Right cardiac atrium (tissue), 5 donors: ENCODE measurements at regions not wholly inside any gene's neighbourhood (a gene's known extent, or its start where the extent isn't known, plus 50 kb on each side); places are given as distances from the start of the nearest gene placed in this dataset.

Experiments used
- ATAC-seq, 2 donors: fragments of 200-7000 bp; cut with Tn5 transposase; one replicate each; pipeline versions ENCODE4 v1.8.0 to v1.9.1; 2020; ENCODE audit warnings: moderate library complexity in 2 of 2, mild to moderate bottlenecking in 1 of 2
- DNase-seq, 3 donors: peaks; one replicate each; pipeline ENCODE4 v3.0.0-alpha.2; 2020
- H3K27ac ChIP-seq: one replicate; pipeline ENCODE4 v1.5.1; 2013; ENCODE audit warnings: mild to moderate bottlenecking, low read length, control low read depth, moderate library complexity
- H3K27me3 ChIP-seq: one replicate; pipeline ENCODE4 v1.6.1; 2013; ENCODE audit not compliant: control insufficient read depth, insufficient read depth
- H3K4me1 ChIP-seq: one replicate; pipeline ENCODE4 v1.6.1; 2013; ENCODE audit warnings: low read length; ENCODE audit not compliant: control insufficient read depth, insufficient read depth
- H3K4me3 ChIP-seq: one replicate; pipeline ENCODE4 v1.5.1; 2013; ENCODE audit warnings: low read length, control low read depth
- H3K9me3 ChIP-seq: one replicate; pipeline ENCODE4 v1.6.1; 2013; ENCODE audit warnings: low read length; ENCODE audit not compliant: control insufficient read depth
- WGBS: extraction: QIAGEN DNeasy Blood & Tissue Kit; methylation state at CpG from one replicate; pipeline ENCODE4 v1.1.7; 2013; 5-methylcytosine and 5-hydroxymethylcytosine counted together
- intact Hi-C, 4 donors: fragments of 100-400 bp; cut with DNase I; formaldehyde crosslinking; loops; one replicate each; pipeline versions ENCODE4 v1.11.0 to v1.14.0; 2022 to 2023
- donor health status: healthy with polysubstance abuse.
- donor health status: DM: no; HTN: yes; CAD: no.
- donor health status: DM: no; HTN: no; CAD: no.
- donor health status: DM: no; HTN: yes; CAD: no; lungs with severe emphysema.
- donor health status: DM: yes; HTN: yes; CAD: no.

DNA sequence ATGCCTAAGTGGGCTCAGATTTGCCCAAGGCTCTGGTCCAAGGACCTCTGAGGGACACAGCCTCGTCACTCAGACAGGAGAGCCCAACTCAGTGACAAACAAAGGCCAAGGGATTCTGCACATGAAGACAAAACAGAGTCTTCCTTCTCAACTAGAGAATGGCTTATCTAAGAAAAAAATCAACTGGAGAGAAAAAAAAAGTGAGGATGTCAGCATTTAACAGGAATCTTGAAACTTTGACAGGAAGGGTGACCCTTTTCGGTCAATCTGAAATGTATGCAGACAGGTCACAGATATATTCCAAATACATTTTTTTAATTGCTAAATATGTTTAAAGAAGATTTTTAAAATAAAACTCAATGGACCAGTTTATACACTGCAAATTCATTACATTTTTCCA is 154.5 kb downstream of the ETS2 start:
- H3K4me1 ChIP-seq = peaks cover 13% of the 10 kb centered on the region
- H3K9me3 ChIP-seq = no peaks in the 10 kb centered on the region
- 94% methylated on average over 2 of the region's 2 CpGs for WGBS
- no peak overlapping the region for H3K27ac ChIP-seq
- DNase-seq (no peak), ATAC-seq (no peak)
- H3K4me3 ChIP-seq = no peak overlapping the region
- no peaks in the 10 kb centered on the region for H3K27me3 ChIP-seq
- intact Hi-C loops = no loop called here

DNA sequence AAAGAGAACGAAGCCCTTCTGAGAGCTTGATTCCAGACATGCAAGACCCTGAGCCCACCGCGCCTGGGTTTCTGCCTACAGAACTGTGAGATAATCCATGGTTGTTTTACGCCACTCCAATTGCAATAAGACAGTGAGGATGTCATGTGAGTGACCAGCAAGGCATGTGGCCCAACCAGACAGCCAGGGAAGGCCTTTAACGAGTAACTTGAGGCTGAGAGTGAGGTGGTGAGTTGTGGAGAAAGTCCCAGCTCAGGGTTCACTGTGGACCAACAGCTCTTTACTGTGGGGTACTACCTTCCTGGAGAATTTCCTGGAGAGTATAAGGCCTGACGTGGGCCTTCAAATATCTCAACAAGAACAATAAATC is 153.9 kb downstream of the ETS2 start:
- H3K27me3 ChIP-seq = no peaks in the 10 kb centered on the region
- H3K27ac ChIP-seq = no peak overlapping the region
- no peak overlapping the region for H3K4me3 ChIP-seq
- ATAC-seq = no peak
- DNase-seq = no peak
- peaks cover 13% of the 10 kb centered on the region for H3K4me1 ChIP-seq
- intact Hi-C loops = no loop called here
- WGBS = 86% methylated on average over 6 of the region's 6 CpGs
- H3K9me3 ChIP-seq = no peaks in the 10 kb centered on the region

DNA sequence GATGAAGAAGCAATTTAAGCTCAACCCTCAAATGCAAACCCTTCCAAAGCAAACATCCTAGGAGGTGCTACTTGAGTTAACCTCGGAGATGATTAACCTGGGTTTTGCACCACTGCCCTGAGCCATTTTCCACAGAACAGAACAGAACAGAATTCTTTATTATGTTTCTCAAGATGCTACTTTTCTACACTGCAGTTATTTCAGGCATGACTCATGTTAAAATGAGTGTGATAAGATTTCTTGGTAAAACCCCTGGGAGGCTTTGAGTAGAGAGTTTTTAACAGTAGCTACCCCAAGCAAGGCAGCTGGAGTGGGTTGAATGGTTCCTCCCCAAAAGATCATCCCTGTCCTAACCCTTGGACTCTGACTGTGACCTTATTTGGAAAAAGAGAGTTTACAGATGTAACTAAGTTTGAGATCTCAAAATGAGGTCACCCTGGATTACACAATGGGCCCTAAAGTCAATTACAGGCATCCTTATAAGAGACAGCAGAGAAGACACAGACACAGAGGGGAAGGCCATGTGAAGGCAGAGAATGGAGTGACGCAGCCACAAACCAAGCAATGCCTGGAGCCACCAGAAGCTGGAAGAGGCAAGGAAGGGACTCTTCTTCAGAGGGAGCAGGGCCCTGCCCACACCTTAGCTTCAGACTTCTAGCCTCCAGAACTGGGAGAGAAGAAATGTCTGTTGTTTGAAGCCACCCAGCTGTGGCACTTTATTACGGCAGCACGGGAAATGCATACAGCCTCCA is 153.4 kb downstream of the ETS2 start:
- Histone ChIP-seq H3K9me3 (no peaks in the 10 kb centered on the region), H3K4me1 (peaks cover 13% of the 10 kb centered on the region), H3K27ac (peak overlapping the region; percentile 66), H3K4me3 (no peak overlapping the region), H3K27me3 (no peaks in the 10 kb centered on the region)
- ATAC-seq (peak; percentile 63 to 82), DNase-seq (peak in 1 of 3 donors; percentile 42)
- WGBS = 69% methylated on average over 4 of the region's 4 CpGs
- intact Hi-C loops = no loop called here

DNA sequence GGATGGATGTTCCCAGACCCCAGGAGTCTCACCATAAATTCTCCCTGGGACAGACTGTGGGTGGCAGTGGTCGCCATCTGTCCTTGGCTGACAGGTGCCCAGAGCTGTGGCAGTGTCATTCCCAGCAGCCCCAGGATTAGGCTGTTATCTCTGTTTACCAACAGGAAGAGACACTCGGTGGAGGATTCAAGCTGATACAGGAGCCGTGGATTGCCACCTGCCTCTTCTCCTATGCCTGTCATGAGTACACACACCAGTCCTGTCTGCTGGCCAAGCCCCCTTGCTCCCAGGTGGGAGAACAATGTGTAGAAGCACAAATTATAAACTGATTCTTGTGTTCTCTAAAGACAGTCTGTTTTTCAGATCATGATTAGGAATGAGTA is 152.6 kb downstream of the ETS2 start:
- Histone ChIP-seq H3K4me3 (no peak overlapping the region), H3K27me3 (no peaks in the 10 kb centered on the region), H3K27ac (no peak overlapping the region), H3K4me1 (peaks cover 13% of the 10 kb centered on the region), H3K9me3 (no peaks in the 10 kb centered on the region)
- intact Hi-C loops = no loop called here
- ATAC-seq (no peak), DNase-seq (no peak)
- 73% methylated on average over 3 of the region's 3 CpGs for WGBS

DNA sequence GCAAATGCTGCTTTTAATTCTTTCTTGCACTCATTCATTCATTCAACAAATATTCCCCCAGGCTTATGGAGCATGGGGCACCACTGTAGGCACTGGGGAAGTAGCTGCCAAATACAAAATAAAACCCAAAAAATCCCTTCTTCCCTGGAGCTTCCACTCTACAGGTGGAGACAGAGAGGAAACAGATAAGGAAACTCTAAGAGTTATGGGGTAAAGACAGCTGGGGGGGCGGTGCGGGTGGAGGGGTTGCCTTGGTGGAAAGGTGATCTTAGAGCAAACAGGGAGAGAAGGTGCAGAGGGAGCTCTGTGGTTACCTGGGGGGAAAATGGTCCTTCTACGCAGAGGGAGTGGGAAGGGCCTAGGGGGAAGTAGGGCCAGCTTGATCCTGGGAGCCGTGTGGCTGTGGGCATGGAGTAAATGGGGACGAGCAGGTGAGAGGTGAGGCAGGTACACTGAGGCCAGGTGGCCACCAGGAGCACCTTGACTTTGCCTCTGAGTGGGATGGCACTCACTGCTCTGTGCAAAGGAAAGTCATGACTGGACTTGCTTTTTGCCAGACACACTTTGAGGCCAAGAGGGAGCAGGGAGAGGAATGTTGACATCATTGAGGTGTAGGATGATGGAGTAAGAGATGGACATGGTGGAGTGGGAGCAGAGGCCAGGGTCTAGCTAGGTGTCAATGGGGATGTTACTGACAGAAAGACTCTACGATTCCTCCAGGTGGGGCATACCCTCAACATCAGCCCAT is 152.0 kb downstream of the ETS2 start:
- peaks cover 13% of the 10 kb centered on the region for H3K4me1 ChIP-seq
- intact Hi-C loops = no loop called here
- no peak overlapping the region for H3K4me3 ChIP-seq
- no peak for DNase-seq
- H3K27me3 ChIP-seq = no peaks in the 10 kb centered on the region
- 70% methylated on average over 6 of the region's 6 CpGs for WGBS
- no peak overlapping the region for H3K27ac ChIP-seq
- ATAC-seq = no peak
- no peaks in the 10 kb centered on the region for H3K9me3 ChIP-seq

DNA sequence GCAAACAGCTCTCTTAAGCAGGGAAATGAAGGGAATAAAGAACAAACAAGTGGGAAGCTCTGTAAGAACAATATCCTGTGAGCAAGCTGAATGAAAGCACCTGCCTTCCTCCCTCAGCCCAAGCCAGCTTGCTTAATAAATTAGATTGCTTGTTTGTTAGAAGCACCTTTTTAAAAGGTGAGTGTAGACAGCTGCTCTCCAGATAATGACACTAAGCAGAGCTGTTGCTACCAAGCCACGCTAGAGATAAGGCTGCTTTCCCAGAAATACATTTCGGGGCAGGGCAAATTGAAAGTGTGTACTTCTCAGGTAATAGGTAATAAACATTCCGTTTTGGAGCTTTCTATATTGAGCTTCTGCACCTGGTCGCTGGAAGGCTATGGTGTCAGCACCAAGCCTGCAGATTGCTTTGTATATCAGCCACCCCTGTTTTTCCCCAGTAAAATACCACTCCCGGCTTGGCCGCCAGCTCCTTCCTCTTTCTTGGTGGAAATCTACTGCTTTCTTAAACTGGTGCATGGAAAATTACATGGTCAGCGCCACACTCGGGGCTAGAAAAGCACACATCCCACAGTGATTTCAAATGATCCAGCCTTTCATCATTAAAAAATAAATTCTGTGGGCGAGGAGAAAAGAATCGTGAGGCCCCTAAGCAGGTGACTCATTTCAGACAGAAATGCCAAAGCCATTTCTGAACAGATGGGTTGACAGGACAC is 151.3 kb downstream of the ETS2 start:
- H3K9me3 ChIP-seq = no peaks in the 10 kb centered on the region
- H3K27me3 ChIP-seq = no peaks in the 10 kb centered on the region
- H3K4me1 ChIP-seq = peaks cover 13% of the 10 kb centered on the region
- no peak overlapping the region for H3K27ac ChIP-seq
- no peak overlapping the region for H3K4me3 ChIP-seq
- ATAC-seq (peak in 1 of 2 donors; percentile 8), DNase-seq (peak in 2 of 3 donors; percentile 31 to 72)
- WGBS = 70% methylated on average over 10 of the region's 10 CpGs
- intact Hi-C loops = no loop called here

DNA sequence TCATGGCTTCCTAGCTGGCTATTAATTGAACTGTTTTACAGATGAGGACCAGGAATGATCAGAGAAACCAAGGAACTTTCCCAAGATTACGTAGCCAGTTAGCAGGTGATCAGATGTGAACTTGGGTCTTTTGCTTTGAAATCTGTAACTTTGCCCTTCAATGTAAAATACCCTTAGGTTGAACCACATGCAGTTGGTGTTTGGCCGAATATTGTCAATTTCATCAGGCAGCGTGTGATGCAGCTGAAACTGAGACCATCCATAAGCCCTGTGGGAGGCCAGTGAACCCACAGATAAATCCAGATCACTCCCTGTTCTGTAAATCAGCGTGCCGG is 150.8 kb downstream of the ETS2 start:
- Histone ChIP-seq H3K27ac (no peak overlapping the region), H3K27me3 (no peaks in the 10 kb centered on the region), H3K4me3 (no peak overlapping the region), H3K4me1 (peaks cover 13% of the 10 kb centered on the region), H3K9me3 (no peaks in the 10 kb centered on the region)
- DNase-seq = no peak
- intact Hi-C loops = no loop called here
- 79% methylated on average over 5 of the region's 5 CpGs for WGBS
- no peak for ATAC-seq

DNA sequence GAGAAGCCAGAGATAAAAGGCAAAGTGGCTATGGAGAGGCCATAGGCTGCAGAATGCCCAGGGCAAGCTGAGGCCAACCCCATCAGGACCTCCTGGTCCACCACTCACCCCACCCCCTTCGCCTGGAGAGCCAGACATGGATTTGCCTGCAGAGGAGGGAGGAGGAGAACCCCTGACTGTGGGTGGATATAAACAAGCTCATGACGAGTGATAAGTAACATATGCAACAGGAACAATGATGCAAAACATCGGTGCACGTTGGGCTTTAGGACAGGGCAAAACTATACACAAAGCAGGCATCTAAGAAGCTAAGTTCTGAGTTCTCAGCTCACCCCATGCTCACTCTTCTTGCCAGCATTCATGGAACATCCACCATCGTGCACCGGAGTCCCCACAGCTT is 150.3 kb downstream of the ETS2 start:
- intact Hi-C loops = no loop called here
- 81% methylated on average over 6 of the region's 6 CpGs for WGBS
- Histone ChIP-seq H3K27ac (peak overlapping the region; percentile 21), H3K4me3 (no peak overlapping the region), H3K27me3 (no peaks in the 10 kb centered on the region), H3K4me1 (peaks cover 13% of the 10 kb centered on the region), H3K9me3 (no peaks in the 10 kb centered on the region)
- ATAC-seq (no peak), DNase-seq (no peak)

DNA sequence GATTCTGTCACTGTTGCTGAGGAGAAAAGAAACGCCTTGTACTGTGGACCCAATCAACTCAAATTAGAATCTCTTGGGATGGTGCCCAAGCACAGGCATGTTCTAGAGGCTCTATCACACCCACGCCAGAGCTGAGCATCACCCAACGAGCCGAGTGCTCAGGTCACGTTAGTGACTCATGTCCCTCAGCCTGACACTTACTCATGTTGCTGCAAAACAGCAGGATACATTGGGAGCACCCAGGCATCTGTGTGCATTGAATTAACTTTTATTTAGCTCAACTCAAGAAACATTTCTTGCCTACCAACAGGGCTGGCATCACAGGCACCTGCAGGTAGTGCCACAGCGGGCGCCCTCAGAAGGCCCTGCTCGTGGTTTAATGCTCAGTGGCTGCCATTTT is 149.8 kb downstream of the ETS2 start:
- peak; percentile 54 to 71 (median 70) for DNase-seq
- Histone ChIP-seq H3K4me1 (peaks cover 13% of the 10 kb centered on the region), H3K27ac (peak overlapping the region; percentile 21)

DNA sequence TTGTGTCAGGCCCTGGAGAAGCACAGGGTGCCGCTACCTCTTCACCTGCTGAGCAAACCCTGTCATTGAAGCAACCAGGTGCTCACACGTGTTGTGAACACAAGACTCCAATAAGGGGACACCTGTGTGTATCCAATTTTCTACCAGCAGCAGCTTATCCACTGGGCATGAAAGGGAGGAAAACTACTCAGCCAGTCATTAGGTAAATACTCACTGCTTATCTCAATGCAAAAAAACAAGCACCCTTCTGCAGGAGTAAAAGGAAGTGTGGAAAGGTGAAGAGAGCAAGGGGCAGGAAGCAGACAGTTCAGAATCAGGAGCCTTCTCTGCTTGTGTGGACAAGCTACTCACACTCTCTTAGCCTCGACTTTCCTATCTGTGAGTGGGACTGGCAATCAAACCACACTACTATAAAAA is 148.9 kb downstream of the ETS2 start:
- WGBS = 78% methylated on average over 3 of the region's 3 CpGs
- Histone ChIP-seq H3K27ac (no peak overlapping the region), H3K4me3 (no peak overlapping the region), H3K4me1 (peaks cover 11% of the 10 kb centered on the region), H3K27me3 (no peaks in the 10 kb centered on the region), H3K9me3 (no peaks in the 10 kb centered on the region)
- ATAC-seq = no peak
- intact Hi-C loops = no loop called here
- DNase-seq = no peak

More for the DNA sequence above, 149.8 kb downstream of the ETS2 start:
- WGBS = 78% methylated on average over 8 of the region's 8 CpGs
- Histone ChIP-seq H3K27me3 (no peaks in the 10 kb centered on the region), H3K4me3 (no peak overlapping the region), H3K9me3 (no peaks in the 10 kb centered on the region)
- peak; percentile 73 to 77 for ATAC-seq
- intact Hi-C loops = no loop called here

DNA sequence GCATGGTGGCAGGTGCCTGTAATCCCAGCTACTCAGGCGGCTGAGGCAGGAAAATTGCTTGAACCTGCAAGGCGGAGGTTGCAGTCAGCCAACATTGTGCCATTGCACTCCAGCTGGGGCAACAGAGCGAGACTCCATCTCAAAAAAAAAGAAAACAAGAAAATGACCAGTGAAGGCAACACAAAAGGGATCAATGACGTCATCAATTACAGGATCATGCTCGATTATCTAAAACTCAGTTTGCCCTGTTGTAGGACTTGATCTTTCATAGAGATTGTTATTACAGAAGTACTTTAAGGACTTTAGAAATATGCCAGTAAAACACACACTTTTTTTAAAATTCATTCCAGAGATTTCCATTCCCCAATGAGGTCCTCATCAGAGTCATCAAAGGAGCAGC is 147.8 kb downstream of the ETS2 start:
- Histone ChIP-seq H3K9me3 (no peaks in the 10 kb centered on the region), H3K27ac (no peak overlapping the region), H3K4me3 (no peak overlapping the region), H3K4me1 (peaks cover 8% of the 10 kb centered on the region), H3K27me3 (no peaks in the 10 kb centered on the region)
- ATAC-seq (no peak), DNase-seq (no peak)
- intact Hi-C loops = no loop called here
- 97% methylated on average over 5 of the region's 5 CpGs for WGBS
